ENCODE measurements at regions not wholly inside any gene's neighbourhood (a gene's known extent, or its start where the extent isn't known, plus 50 kb on each side); places are given as distances from the start of the nearest gene placed in this dataset.

DNA sequence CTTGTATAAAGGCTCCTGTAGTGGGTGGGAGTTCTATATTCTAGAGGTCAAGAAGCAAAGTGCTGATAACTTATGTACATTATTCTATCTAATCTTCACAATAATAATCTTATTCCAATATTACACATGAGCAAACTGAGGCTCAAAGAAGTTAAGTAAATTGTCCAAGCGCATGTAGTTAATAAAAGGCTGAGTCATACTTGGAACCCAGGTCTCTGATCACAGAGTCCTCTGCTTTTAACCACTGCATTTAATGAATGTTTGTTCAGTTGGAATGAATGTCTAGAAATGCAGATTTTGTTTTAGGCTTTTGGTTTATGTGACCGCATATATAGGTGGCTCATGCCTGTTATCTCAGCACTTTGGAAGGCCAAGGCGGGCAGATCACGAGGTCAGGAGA is 88.4 kb upstream of the PAQR3 start:
- Histone ChIP-seq H3K9ac (ENCODE audit: extremely low read depth, insufficient read length, low read length) (no peak overlapping the region), H3K9me3 (ENCODE audit: control insufficient read depth, low read depth, low read length) (no peaks in the 10 kb centered on the region), H3K4ac (ENCODE audit: low read depth, low read length) (no peak overlapping the region), H3T11ph (ENCODE audit: low read length) (no peak overlapping the region), H3K23me2 (ENCODE audit: insufficient read length, low read depth, low read length, poor library complexity, severe bottlenecking) (no peaks in the 10 kb centered on the region), H4K20me1 (ENCODE audit: control insufficient read depth, insufficient read depth, insufficient read length) (no peaks in the 10 kb centered on the region), H3K14ac (ENCODE audit: insufficient read depth, low read length) (no peak overlapping the region), H2AFZ (ENCODE audit: low read length) (no peak overlapping the region), H4K5ac (ENCODE audit: insufficient read length, low read depth, low read length) (no peak overlapping the region), H3K23ac (ENCODE audit: insufficient read length, low read depth, low read length) (no peak overlapping the region), H4K8ac (replicated peaks; ENCODE audit: insufficient read length, low read depth, low read length) (no peak overlapping the region), H3K27me3 (ENCODE audit: insufficient read depth, low read length) (no peaks in the 10 kb centered on the region), H2BK120ac (ENCODE audit: low read depth, low read length, poor library complexity, severe bottlenecking) (no peak overlapping the region), H3K56ac (ENCODE audit: insufficient read length, low read depth, low read length) (no peak overlapping the region), H2BK15ac (ENCODE audit: low read depth, low read length) (no peak overlapping the region), H2BK5ac (ENCODE audit: insufficient read length, low read length) (no peak overlapping the region), H3K27ac (ENCODE audit: insufficient read length, low read depth, low read length) (no peak overlapping the region), H4K91ac (ENCODE audit: insufficient read length, low read depth, low read length) (no peak overlapping the region), H2AK5ac (ENCODE audit: insufficient read length, low read length) (no peak overlapping the region), H2BK20ac (ENCODE audit: low read depth, low read length, poor library complexity, severe bottlenecking) (no peak overlapping the region), H3K18ac (ENCODE audit: insufficient read length, low read depth, low read length) (no peak overlapping the region), H3K4me2 (ENCODE audit: insufficient read depth, insufficient read length, low read length) (no peak overlapping the region), H2BK12ac (ENCODE audit: insufficient read length, low read depth, low read length) (no peak overlapping the region), H3K4me1 (ENCODE audit: insufficient read depth, low read length) (no peaks in the 10 kb centered on the region; the same call in 1 of the 2 replicates), H3K79me1 (ENCODE audit: insufficient read depth, low read depth, low read length, poor library complexity, severe bottlenecking) (no peaks in the 10 kb centered on the region), H3K79me2 (ENCODE audit: insufficient read depth, low read length) (no peaks in the 10 kb centered on the region)
- no peak overlapping the region for H3K4me3 Mint-ChIP-seq
- no peak for DNase-seq
- TF ChIP-seq, protein P1, sequence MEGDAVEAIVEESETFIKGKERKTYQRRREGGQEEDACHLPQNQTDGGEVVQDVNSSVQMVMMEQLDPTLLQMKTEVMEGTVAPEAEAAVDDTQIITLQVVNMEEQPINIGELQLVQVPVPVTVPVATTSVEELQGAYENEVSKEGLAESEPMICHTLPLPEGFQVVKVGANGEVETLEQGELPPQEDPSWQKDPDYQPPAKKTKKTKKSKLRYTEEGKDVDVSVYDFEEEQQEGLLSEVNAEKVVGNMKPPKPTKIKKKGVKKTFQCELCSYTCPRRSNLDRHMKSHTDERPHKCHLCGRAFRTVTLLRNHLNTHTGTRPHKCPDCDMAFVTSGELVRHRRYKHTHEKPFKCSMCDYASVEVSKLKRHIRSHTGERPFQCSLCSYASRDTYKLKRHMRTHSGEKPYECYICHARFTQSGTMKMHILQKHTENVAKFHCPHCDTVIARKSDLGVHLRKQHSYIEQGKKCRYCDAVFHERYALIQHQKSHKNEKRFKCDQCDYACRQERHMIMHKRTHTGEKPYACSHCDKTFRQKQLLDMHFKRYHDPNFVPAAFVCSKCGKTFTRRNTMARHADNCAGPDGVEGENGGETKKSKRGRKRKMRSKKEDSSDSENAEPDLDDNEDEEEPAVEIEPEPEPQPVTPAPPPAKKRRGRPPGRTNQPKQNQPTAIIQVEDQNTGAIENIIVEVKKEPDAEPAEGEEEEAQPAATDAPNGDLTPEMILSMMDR (conservative IDR thresholded peaks at IDR 0.05), result no peak
- no peaks in the 10 kb centered on the region for H3K27me3 Mint-ChIP-seq (ENCODE audit: low read depth)
- peaks cover 9 to 14% of the 10 kb centered on the region in 2 experiments for H3K4me1 Mint-ChIP-seq
- H3K36me3 Mint-ChIP-seq (ENCODE audit: insufficient read depth in 1 of 3, low read depth in 3 of 3), result no peaks in the 10 kb centered on the region
- no peaks in the 10 kb centered on the region for H3K9me3 Mint-ChIP-seq
- H3K27ac Mint-ChIP-seq, result no peak overlapping the region
- no CpG with 5 or more reads among the region's 4 CpGs for WGBS (ENCODE audit: extremely low coverage, insufficient read length, low lambda C conversion rate)

Measured in H9 (cell line).